ENCODE measurements at regions not wholly inside any gene's neighbourhood (a gene's known extent, or its start where the extent isn't known, plus 50 kb on each side); places are given as distances from the start of the nearest gene placed in this dataset.

GRCh38 chr3:44179246-44179645 lies 62.4 kb upstream of the TOPAZ1 start:
- TF ChIP-seq, protein P1, sequence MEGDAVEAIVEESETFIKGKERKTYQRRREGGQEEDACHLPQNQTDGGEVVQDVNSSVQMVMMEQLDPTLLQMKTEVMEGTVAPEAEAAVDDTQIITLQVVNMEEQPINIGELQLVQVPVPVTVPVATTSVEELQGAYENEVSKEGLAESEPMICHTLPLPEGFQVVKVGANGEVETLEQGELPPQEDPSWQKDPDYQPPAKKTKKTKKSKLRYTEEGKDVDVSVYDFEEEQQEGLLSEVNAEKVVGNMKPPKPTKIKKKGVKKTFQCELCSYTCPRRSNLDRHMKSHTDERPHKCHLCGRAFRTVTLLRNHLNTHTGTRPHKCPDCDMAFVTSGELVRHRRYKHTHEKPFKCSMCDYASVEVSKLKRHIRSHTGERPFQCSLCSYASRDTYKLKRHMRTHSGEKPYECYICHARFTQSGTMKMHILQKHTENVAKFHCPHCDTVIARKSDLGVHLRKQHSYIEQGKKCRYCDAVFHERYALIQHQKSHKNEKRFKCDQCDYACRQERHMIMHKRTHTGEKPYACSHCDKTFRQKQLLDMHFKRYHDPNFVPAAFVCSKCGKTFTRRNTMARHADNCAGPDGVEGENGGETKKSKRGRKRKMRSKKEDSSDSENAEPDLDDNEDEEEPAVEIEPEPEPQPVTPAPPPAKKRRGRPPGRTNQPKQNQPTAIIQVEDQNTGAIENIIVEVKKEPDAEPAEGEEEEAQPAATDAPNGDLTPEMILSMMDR (IDR thresholded peaks at IDR 0.05): no peak
- no peak for TF ChIP-seq POLR2AphosphoS5 (IDR thresholded peaks at IDR 0.05)
- TF ChIP-seq POLR2A (IDR thresholded peaks at IDR 0.05): no peak

All from gastroesophageal sphincter (tissue), 3 donors.